ENCODE measurements at regions not wholly inside any gene's neighbourhood (a gene's known extent, or its start where the extent isn't known, plus 50 kb on each side); places are given as distances from the start of the nearest gene placed in this dataset.

GRCh38 chr1:67970088-67970487 lies 80.3 kb downstream of the DIRAS3 start:
- TF ChIP-seq REST (IDR thresholded peaks at IDR 0.05; ENCODE audit: insufficient replicate concordance, low read depth) (no peak), CTCF (IDR thresholded peaks at IDR 0.05; ENCODE audit: insufficient read depth, low read length) (no peak)
